Ascending aorta (tissue), 2 donors: ENCODE measurements at regions not wholly inside any gene's neighbourhood (a gene's known extent, or its start where the extent isn't known, plus 50 kb on each side); places are given as distances from the start of the nearest gene placed in this dataset.
"Not testable (repeated sequence)": the region's sequence is repeated elsewhere in the genome, so short reads cannot be mapped to it uniquely, and the experiment has no call there.

Experiments used
- DNase-seq, 2 donors: peaks; one replicate each; pipeline ENCODE4 v3.0.0-alpha.2; 2019; ENCODE audit warnings: low spot score in 2 of 2
- H3K27ac ChIP-seq, 2 donors: fragments of 200-600 bp; sonication (generic); one replicate each; pipeline ENCODE4 v1.5.1; 2016 to 2017; ENCODE audit warnings: mild to moderate bottlenecking in 1 of 2
- H3K27me3 ChIP-seq: fragments of 200-600 bp; sonication (generic); one replicate; pipeline ENCODE4 v1.5.1; 2017
- H3K36me3 ChIP-seq, 2 donors: fragments of 200-600 bp; sonication (generic); one replicate each; pipeline ENCODE4 v1.5.1; 2016
- H3K4me1 ChIP-seq, 2 donors: fragments of 200-600 bp; sonication (generic); one replicate each; pipeline ENCODE4 v1.5.1; 2016 to 2017; ENCODE audit warnings: mild to moderate bottlenecking in 1 of 2
- H3K4me3 ChIP-seq, 2 donors: fragments of 200-600 bp; sonication (generic); one replicate each; pipeline ENCODE4 v1.5.1; 2016 to 2017; ENCODE audit warnings: mild to moderate bottlenecking in 1 of 2
- H3K9me3 ChIP-seq, 2 donors: fragments of 200-600 bp; sonication (generic); one replicate each; pipeline ENCODE4 v1.5.1; 2016
- CTCF ChIP-seq, 3 experiments: fragments of 200-600 bp in 2 of 3; fragments of 450-650 bp in 1 of 3; sonication (generic) in 2 of 3; IDR thresholded peaks; one replicate each; pipeline ENCODE4 v1.5.1; 2016 to 2019; ENCODE audit warnings: antibody characterized with exemption in 3 of 3, mild to moderate bottlenecking in 1 of 3, moderate library complexity in 1 of 3
- intact Hi-C: fragments of 100-400 bp; cut with DNase I; formaldehyde crosslinking; loops from one replicate; pipeline ENCODE4 v1.15.1; 2023

- no peaks in the 10 kb centered on the region for H3K36me3 ChIP-seq
- no peaks in the 10 kb centered on the region for H3K27me3 ChIP-seq
- no peak overlapping the region for H3K4me3 ChIP-seq
- intact Hi-C loops: no loop called here
- no peak for TF ChIP-seq CTCF (IDR thresholded peaks at IDR 0.05)
- no peak for DNase-seq
- H3K27ac ChIP-seq: no peak overlapping the region
- no peaks in the 10 kb centered on the region for H3K4me1 ChIP-seq
- H3K9me3 ChIP-seq: no peaks in the 10 kb centered on the region
These were observed 351.4 kb downstream of the OXSM start for GRCh38 chr3:26141296-26141695.

- DNase-seq: no peak
- Histone ChIP-seq H3K4me3 (no peak overlapping the region), H3K36me3 (no peaks in the 10 kb centered on the region), H3K27ac (no peak overlapping the region), H3K27me3 (no peaks in the 10 kb centered on the region), H3K9me3 (no peaks in the 10 kb centered on the region), H3K4me1 (no peaks in the 10 kb centered on the region)
- intact Hi-C loops: no loop called here
- no peak for TF ChIP-seq CTCF (IDR thresholded peaks at IDR 0.05)
These were observed 355.9 kb downstream of the OXSM start for GRCh38 chr3:26145769-26146168.

GRCh38 chr3:26157428-26157827 is 367.5 kb downstream of the OXSM start:
- H3K36me3 ChIP-seq, intact Hi-C loops, H3K4me3 ChIP-seq, H3K27ac ChIP-seq, H3K4me1 ChIP-seq, DNase-seq, H3K9me3 ChIP-seq, H3K27me3 ChIP-seq: not testable (repeated sequence)

GRCh38 chr3:26171006-26171405 is 381.1 kb downstream of the OXSM start:
- H3K9me3 ChIP-seq: no peaks in the 10 kb centered on the region
- no peaks in the 10 kb centered on the region for H3K36me3 ChIP-seq
- H3K27me3 ChIP-seq: no peaks in the 10 kb centered on the region

GRCh38 chr3:26191556-26191955 is 401.7 kb downstream of the OXSM start:
- Histone ChIP-seq H3K9me3 (no peaks in the 10 kb centered on the region), H3K4me1 (no peaks in the 10 kb centered on the region), H3K27ac (no peak overlapping the region), H3K27me3 (no peaks in the 10 kb centered on the region), H3K4me3 (no peak overlapping the region), H3K36me3 (no peaks in the 10 kb centered on the region)
- no peak for DNase-seq
- TF ChIP-seq CTCF (IDR thresholded peaks at IDR 0.05): no peak
- intact Hi-C loops: no loop called here

More at GRCh38 chr3:26171006-26171405, 381.1 kb downstream of the OXSM start:
- no peak for TF ChIP-seq CTCF (IDR thresholded peaks at IDR 0.05)
- intact Hi-C loops: no loop called here
- Histone ChIP-seq H3K27ac (no peak overlapping the region), H3K4me1 (no peaks in the 10 kb centered on the region), H3K4me3 (no peak overlapping the region)
- DNase-seq: no peak

GRCh38 chr3:26193558-26193957 is 403.7 kb downstream of the OXSM start:
- H3K4me1 ChIP-seq: no peaks in the 10 kb centered on the region
- H3K27me3 ChIP-seq: no peaks in the 10 kb centered on the region
- no peak for TF ChIP-seq CTCF (IDR thresholded peaks at IDR 0.05)
- no peak overlapping the region for H3K27ac ChIP-seq
- H3K36me3 ChIP-seq: no peaks in the 10 kb centered on the region
- no peak for DNase-seq
- no peaks in the 10 kb centered on the region for H3K9me3 ChIP-seq
- intact Hi-C loops: no loop called here
- H3K4me3 ChIP-seq: no peak overlapping the region
